IMR-90 (cell line): ENCODE measurements at regions not wholly inside any gene's neighbourhood (a gene's known extent, or its start where the extent isn't known, plus 50 kb on each side); places are given as distances from the start of the nearest gene placed in this dataset.

ENCODE experiments used
- ATAC-seq: fragments of 200-7000 bp; cut with Tn5 transposase; 2 replicates; pipeline ENCODE4 v1.9.1; 2020; ENCODE audit warnings: low read depth, mild to moderate bottlenecking, moderate library complexity
- BruUV-seq: library from RNA; stranded (reverse); fragments of 400-500 nt; replicated peaks from 2 replicates; lab custom pipeline; 2021; lab: Mats Ljungman, UMichigan
- CTCF ChIA-PET: fragments of 300-600 bp; formaldehyde crosslinking; extraction: SDS; loops from one replicate; lab custom pipeline; 2021; ENCODE audit warnings: antibody characterized with exemption; lab: Yijun Ruan, JAX
- POLR2A ChIA-PET: fragments of 300-600 bp; sonication (Branson Sonifier 250); formaldehyde crosslinking; loops from one replicate; lab custom pipeline; 2022; ENCODE audit warnings: antibody characterized with exemption; ENCODE audit not compliant: unreplicated experiment; lab: Charles Lee
- DNase-seq: peaks from one replicate; pipeline ENCODE4 v3.0.0; 2013
- H2AFZ ChIP-seq: replicated peaks from 2 replicates; pipeline ENCODE3; 2013; ENCODE audit warnings: low read length, mild to moderate bottlenecking; ENCODE audit not compliant: poor library complexity
- H2AK5ac ChIP-seq: 2 replicates; pipeline ENCODE4 v1.6.1; 2013; ENCODE audit warnings: low read depth, low read length, inconsistent platforms
- H2AK9ac ChIP-seq: replicated peaks from 2 replicates; pipeline ENCODE3; 2013; ENCODE audit warnings: mild to moderate bottlenecking, low read depth, low read length, moderate library complexity; ENCODE audit not compliant: poor library complexity
- H2BK120ac ChIP-seq: 2 replicates; pipeline ENCODE4 v1.6.1; 2013; ENCODE audit warnings: low read depth, low read length, inconsistent platforms
- H2BK15ac ChIP-seq: 3 replicates; pipeline ENCODE4 v1.6.1; 2013; ENCODE audit warnings: low read depth, low read length, inconsistent platforms
- H2BK20ac ChIP-seq: 2 replicates; pipeline ENCODE4 v1.6.1; 2013; ENCODE audit warnings: low read depth, mild to moderate bottlenecking, inconsistent platforms, low read length, moderate library complexity
- H2BK5ac ChIP-seq: 2 replicates; pipeline ENCODE4 v1.6.1; 2013; ENCODE audit warnings: mild to moderate bottlenecking, low read depth, low read length, inconsistent platforms; ENCODE audit not compliant: poor library complexity, severe bottlenecking
- H3K14ac ChIP-seq: replicated peaks from 2 replicates; pipeline ENCODE4 v1.6.1; 2013; ENCODE audit warnings: low read depth, low read length, inconsistent platforms
- H3K18ac ChIP-seq: 2 replicates; pipeline ENCODE4 v1.6.1; 2013; ENCODE audit warnings: low read depth, low read length, control low read depth
- H3K23ac ChIP-seq: 2 replicates; pipeline ENCODE4 v1.6.1; 2013; ENCODE audit warnings: low read depth, low read length, inconsistent platforms
- H3K27ac ChIP-seq: 2 replicates; pipeline ENCODE4 v1.5.1; 2013; ENCODE audit warnings: mild to moderate bottlenecking, control low read depth, low read length; ENCODE audit not compliant: insufficient read depth
- H3K27me3 ChIP-seq: 2 replicates; pipeline ENCODE4 v1.6.1; 2013; ENCODE audit warnings: low read length; ENCODE audit not compliant: control insufficient read depth, insufficient read depth
- H3K36me3 ChIP-seq: 2 replicates; pipeline ENCODE4 v1.6.1; 2013; ENCODE audit warnings: low read length, mixed read lengths; ENCODE audit not compliant: control insufficient read depth, insufficient read depth
- H3K4ac ChIP-seq: 2 replicates; pipeline ENCODE4 v1.6.1; 2013; ENCODE audit warnings: low read depth, low read length, inconsistent platforms
- H3K4me1 ChIP-seq: 2 replicates; pipeline ENCODE4 v1.6.1; 2013; ENCODE audit warnings: low read length, mixed read lengths; ENCODE audit not compliant: control insufficient read depth, insufficient read depth
- H3K4me2 ChIP-seq: 2 replicates; pipeline ENCODE4 v1.6.1; 2013; ENCODE audit warnings: low read depth, mild to moderate bottlenecking, control low read depth, low read length, moderate library complexity
- H3K4me3 ChIP-seq: 2 replicates; pipeline ENCODE4 v1.5.1; 2013; ENCODE audit warnings: low read depth, mild to moderate bottlenecking, control low read depth, low read length, moderate library complexity; ENCODE audit not compliant: insufficient read depth
- H3K56ac ChIP-seq: 2 replicates; pipeline ENCODE4 v1.6.1; 2013; ENCODE audit warnings: low read length, inconsistent platforms; ENCODE audit not compliant: insufficient read depth; ENCODE audit errors: extremely low read depth
- H3K79me1 ChIP-seq, 2 experiments: 2 replicates each; pipeline ENCODE4 v1.6.1; 2013; ENCODE audit warnings: low read length in 2 of 2, inconsistent platforms in 1 of 2, low read depth in 1 of 2
- H3K9ac ChIP-seq: 2 replicates; pipeline ENCODE4 v1.6.1; 2013; ENCODE audit warnings: low read depth, low read length, control low read depth
- H3K9me1 ChIP-seq: 2 replicates; pipeline ENCODE4 v1.6.1; 2013; ENCODE audit warnings: low read length, inconsistent platforms; ENCODE audit not compliant: insufficient read depth
- H3K9me3 ChIP-seq: 2 replicates; pipeline ENCODE4 v1.6.1; 2013; ENCODE audit warnings: low read length; ENCODE audit not compliant: control insufficient read depth, insufficient read depth
- H4K20me1 ChIP-seq: 2 replicates; pipeline ENCODE4 v1.6.1; 2013; ENCODE audit warnings: low read length, inconsistent platforms; ENCODE audit not compliant: insufficient read depth
- H4K5ac ChIP-seq: 2 replicates; pipeline ENCODE4 v1.6.1; 2013; ENCODE audit warnings: mild to moderate bottlenecking, low read depth, low read length, control low read depth
- H4K8ac ChIP-seq, 2 experiments: 2 replicates each; pipeline ENCODE4 v1.6.1; 2013; ENCODE audit warnings: low read depth in 2 of 2, low read length in 2 of 2, control low read depth in 1 of 2, inconsistent platforms in 1 of 2
- H4K91ac ChIP-seq: 2 replicates; pipeline ENCODE4 v1.6.1; 2013; ENCODE audit warnings: low read depth, low read length, inconsistent platforms; ENCODE audit not compliant: insufficient read depth
- BHLHE40 ChIP-seq: fragments of 150-350 bp; IDR thresholded peaks from 2 replicates; pipeline ENCODE4 v1.6.1; 2016; ENCODE audit warnings: mild to moderate bottlenecking, low read depth, low read length
- CEBPB ChIP-seq: IDR thresholded peaks from 2 replicates; pipeline ENCODE4 v1.6.1; 2012; ENCODE audit warnings: low read depth, low read length, improper control_type of control experiment
- CHD1 ChIP-seq: IDR thresholded peaks from 2 replicates; pipeline ENCODE4 v1.6.1; 2012; ENCODE audit warnings: low read depth, low read length, improper control_type of control experiment
- FOS ChIP-seq: fragments of 150-350 bp; IDR thresholded peaks from 2 replicates; pipeline ENCODE4 v1.6.1; 2016; ENCODE audit warnings: low read depth, low read length
- MAFK ChIP-seq: IDR thresholded peaks from 2 replicates; pipeline ENCODE4 v1.6.1; 2012; ENCODE audit warnings: low read depth, low read length, improper control_type of control experiment
- MAZ ChIP-seq: IDR thresholded peaks from 2 replicates; pipeline ENCODE4 v1.6.1; 2012; ENCODE audit warnings: low read depth, mild to moderate bottlenecking, low read length, improper control_type of control experiment, moderate library complexity, borderline replicate concordance
- MXI1 ChIP-seq: IDR thresholded peaks from 2 replicates; pipeline ENCODE4 v1.6.1; 2012; ENCODE audit warnings: low read depth, mild to moderate bottlenecking, low read length, moderate library complexity, borderline replicate concordance
- NFE2L2 ChIP-seq: fragments of 150-350 bp; IDR thresholded peaks from 2 replicates; pipeline ENCODE4 v1.6.1; 2016; ENCODE audit warnings: low read depth, mild to moderate bottlenecking, low read length
- POLR2A ChIP-seq: IDR thresholded peaks from 2 replicates; pipeline ENCODE4 v1.6.1; 2012; ENCODE audit warnings: mild to moderate bottlenecking, low read depth, low read length
- RAD21 ChIP-seq: IDR thresholded peaks from 2 replicates; pipeline ENCODE4 v1.6.1; 2012; ENCODE audit warnings: low read length, improper control_type of control experiment
- RCOR1 ChIP-seq: IDR thresholded peaks from 2 replicates; pipeline ENCODE4 v1.6.1; 2012; ENCODE audit warnings: mild to moderate bottlenecking, low read length, improper control_type of control experiment; ENCODE audit not compliant: insufficient replicate concordance
- RFX5 ChIP-seq: IDR thresholded peaks from 2 replicates; pipeline ENCODE4 v1.8.0; 2012; ENCODE audit warnings: low read depth, mild to moderate bottlenecking, low read length, moderate library complexity
- SMC3 ChIP-seq: fragments of 150-350 bp; IDR thresholded peaks from 2 replicates; pipeline ENCODE4 v1.6.1; 2016; ENCODE audit warnings: low read depth, mild to moderate bottlenecking, antibody characterized with exemption, low read length, moderate library complexity
- WGBS, 2 experiments: methylation state at CpG; one replicate each; pipeline versions ENCODE4 v1.1.5 to v1.1.7; 2013; ENCODE audit warnings: missing lambda C conversion rate in 2 of 2; ENCODE audit not compliant: insufficient read length in 1 of 2; ENCODE audit errors: extremely low coverage in 2 of 2; 5-methylcytosine and 5-hydroxymethylcytosine counted together
- dilution Hi-C: fragments of 300-500 bp; cut with HindIII; formaldehyde crosslinking; loops from one replicate; pipeline ENCODE4 v1.14.3; 2018; ENCODE audit warnings: low sequenced_read_pairs; ENCODE audit not compliant: unreplicated experiment
- in situ Hi-C: fragments of 300-500 bp; cut with MboI; formaldehyde crosslinking; loops from 3 replicates; pipeline ENCODE4 v1.14.3; 2019; ENCODE audit warnings: low sequenced_read_pairs, inconsistent platforms, mixed read lengths
- intact Hi-C: fragments of 100-400 bp; cut with micrococcal nuclease; formaldehyde crosslinking; loops from 2 replicates; pipeline ENCODE4 v1.10.0; 2022
- TF ChIP-seq, protein P1 (sequence below): fragments of 150-350 bp; IDR thresholded peaks from 2 replicates; pipeline ENCODE4 v1.6.1; 2017; ENCODE audit warnings: mild to moderate bottlenecking, antibody characterized with exemption, low read length, low read depth
- TF ChIP-seq, protein P2 (sequence below): fragments of 150-350 bp; IDR thresholded peaks from 2 replicates; pipeline ENCODE4 v1.6.1; 2016; ENCODE audit warnings: low read depth, mild to moderate bottlenecking, low read length, moderate library complexity, borderline replicate concordance
- TF ChIP-seq, protein P3 (sequence below): conservative IDR thresholded peaks from 2 replicates; pipeline ENCODE4 v1.5.1; 2012; ENCODE audit warnings: mild to moderate bottlenecking, low read depth, low read length, improper control_type of control experiment

DNA sequence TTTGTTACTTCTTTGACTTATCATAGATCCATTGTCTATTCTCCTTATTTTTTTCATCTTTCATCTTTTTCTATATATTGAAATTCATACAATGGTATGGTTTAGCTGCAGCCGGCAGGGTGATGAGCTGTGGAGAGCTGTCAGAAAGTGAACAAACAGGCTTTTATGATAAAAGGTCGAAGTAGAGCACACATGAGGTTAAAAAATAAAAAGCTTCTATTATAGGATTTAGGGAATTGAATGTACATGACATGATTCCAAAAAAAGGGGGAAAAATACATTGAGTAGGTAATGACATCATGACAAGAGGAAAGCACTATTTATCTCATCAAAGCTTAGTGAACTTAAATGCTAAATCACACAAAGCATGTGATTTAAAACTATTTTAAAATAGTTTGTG, 884.8 kb downstream of the METTL15 start:
- CTCF ChIA-PET, result no interaction called here
- no peak overlapping the region for H4K5ac ChIP-seq
- intact Hi-C loops (no loop called here), dilution Hi-C loops (no loop called here), in situ Hi-C loops (no loop called here)
- POLR2A ChIA-PET, result no interaction called here
- H3K4ac ChIP-seq, result no peak overlapping the region
- no peak overlapping the region for H3K23ac ChIP-seq
- no peak overlapping the region for H4K8ac ChIP-seq
- no peak overlapping the region for H4K91ac ChIP-seq
- H3K4me1 ChIP-seq, result no peaks in the 10 kb centered on the region
- DNase-seq (no peak), ATAC-seq (no peak)
- TF ChIP-seq BHLHE40, result no peak
- no peak for TF ChIP-seq SMC3
- TF ChIP-seq NFE2L2, result no peak
- no peak for TF ChIP-seq CHD1
- TF ChIP-seq MAZ, result no peak
- TF ChIP-seq POLR2A, result no peak
- TF ChIP-seq FOS, result no peak
- TF ChIP-seq CEBPB, result no peak
- TF ChIP-seq RAD21, result no peak
- TF ChIP-seq, protein P1, sequence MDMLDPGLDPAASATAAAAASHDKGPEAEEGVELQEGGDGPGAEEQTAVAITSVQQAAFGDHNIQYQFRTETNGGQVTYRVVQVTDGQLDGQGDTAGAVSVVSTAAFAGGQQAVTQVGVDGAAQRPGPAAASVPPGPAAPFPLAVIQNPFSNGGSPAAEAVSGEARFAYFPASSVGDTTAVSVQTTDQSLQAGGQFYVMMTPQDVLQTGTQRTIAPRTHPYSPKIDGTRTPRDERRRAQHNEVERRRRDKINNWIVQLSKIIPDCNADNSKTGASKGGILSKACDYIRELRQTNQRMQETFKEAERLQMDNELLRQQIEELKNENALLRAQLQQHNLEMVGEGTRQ, result no peak
- TF ChIP-seq MAFK, result no peak
- TF ChIP-seq, protein P2, sequence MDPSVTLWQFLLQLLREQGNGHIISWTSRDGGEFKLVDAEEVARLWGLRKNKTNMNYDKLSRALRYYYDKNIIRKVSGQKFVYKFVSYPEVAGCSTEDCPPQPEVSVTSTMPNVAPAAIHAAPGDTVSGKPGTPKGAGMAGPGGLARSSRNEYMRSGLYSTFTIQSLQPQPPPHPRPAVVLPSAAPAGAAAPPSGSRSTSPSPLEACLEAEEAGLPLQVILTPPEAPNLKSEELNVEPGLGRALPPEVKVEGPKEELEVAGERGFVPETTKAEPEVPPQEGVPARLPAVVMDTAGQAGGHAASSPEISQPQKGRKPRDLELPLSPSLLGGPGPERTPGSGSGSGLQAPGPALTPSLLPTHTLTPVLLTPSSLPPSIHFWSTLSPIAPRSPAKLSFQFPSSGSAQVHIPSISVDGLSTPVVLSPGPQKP, result no peak
- no peak for TF ChIP-seq RFX5
- TF ChIP-seq, protein P3, sequence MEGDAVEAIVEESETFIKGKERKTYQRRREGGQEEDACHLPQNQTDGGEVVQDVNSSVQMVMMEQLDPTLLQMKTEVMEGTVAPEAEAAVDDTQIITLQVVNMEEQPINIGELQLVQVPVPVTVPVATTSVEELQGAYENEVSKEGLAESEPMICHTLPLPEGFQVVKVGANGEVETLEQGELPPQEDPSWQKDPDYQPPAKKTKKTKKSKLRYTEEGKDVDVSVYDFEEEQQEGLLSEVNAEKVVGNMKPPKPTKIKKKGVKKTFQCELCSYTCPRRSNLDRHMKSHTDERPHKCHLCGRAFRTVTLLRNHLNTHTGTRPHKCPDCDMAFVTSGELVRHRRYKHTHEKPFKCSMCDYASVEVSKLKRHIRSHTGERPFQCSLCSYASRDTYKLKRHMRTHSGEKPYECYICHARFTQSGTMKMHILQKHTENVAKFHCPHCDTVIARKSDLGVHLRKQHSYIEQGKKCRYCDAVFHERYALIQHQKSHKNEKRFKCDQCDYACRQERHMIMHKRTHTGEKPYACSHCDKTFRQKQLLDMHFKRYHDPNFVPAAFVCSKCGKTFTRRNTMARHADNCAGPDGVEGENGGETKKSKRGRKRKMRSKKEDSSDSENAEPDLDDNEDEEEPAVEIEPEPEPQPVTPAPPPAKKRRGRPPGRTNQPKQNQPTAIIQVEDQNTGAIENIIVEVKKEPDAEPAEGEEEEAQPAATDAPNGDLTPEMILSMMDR, result no peak
- TF ChIP-seq MXI1, result no peak
- TF ChIP-seq RCOR1, result no peak
- H2AK9ac ChIP-seq, result no peak overlapping the region
- H3K18ac ChIP-seq, result no peak overlapping the region
- H2BK5ac ChIP-seq, result no peak overlapping the region
- H3K4me3 ChIP-seq, result no peak overlapping the region
- no peak overlapping the region for H2BK20ac ChIP-seq
- H3K4me2 ChIP-seq, result no peak overlapping the region
- no peaks in the 10 kb centered on the region for H4K20me1 ChIP-seq
- no peaks in the 10 kb centered on the region for H3K27me3 ChIP-seq
- WGBS, 2 experiments, result no CpG with 5 or more reads among the region's 2 CpGs
- no peak overlapping the region for H2BK15ac ChIP-seq
- no peak overlapping the region for H3K56ac ChIP-seq
- H3K36me3 ChIP-seq, result no peaks in the 10 kb centered on the region
- no peaks in the 10 kb centered on the region for H3K9me3 ChIP-seq
- no peaks in the 10 kb centered on the region for H3K9me1 ChIP-seq
- H3K14ac ChIP-seq, result no peak overlapping the region
- H2BK120ac ChIP-seq, result no peak overlapping the region
- H3K9ac ChIP-seq, result no peak overlapping the region
- BruUV-seq, result no TSS peak
- H3K79me1 ChIP-seq, result no peaks in the 10 kb centered on the region
- H2AFZ ChIP-seq, result no peak overlapping the region
- H3K27ac ChIP-seq, result no peak overlapping the region
- no peak overlapping the region for H2AK5ac ChIP-seq
